GM13976 (cell line): ENCODE measurements at regions not wholly inside any gene's neighbourhood (a gene's known extent, or its start where the extent isn't known, plus 50 kb on each side); places are given as distances from the start of the nearest gene placed in this dataset.
A peak's percentile ranks its signal among the peaks of the same experiment; 100 is the strongest.

Experiments
- DNase-seq: peaks from one replicate; pipeline ENCODE4 v3.0.0; 2012; ENCODE audit warnings: low spot score
- CTCF ChIP-seq: IDR thresholded peaks from 2 replicates; pipeline ENCODE4 v1.5.1; 2012; ENCODE audit warnings: borderline replicate concordance, mild to moderate bottlenecking; ENCODE audit not compliant: insufficient read depth; ENCODE audit errors: extremely low read depth, missing control alignments, control extremely low read depth
- in situ Hi-C: fragments of 300-500 bp; cut with MboI; formaldehyde crosslinking; loops from one replicate; pipeline ENCODE4 v1.12.0; 2022; ENCODE audit warnings: low sequenced_read_pairs, mixed read lengths, inconsistent platforms; ENCODE audit not compliant: unreplicated experiment

GRCh38 chr17:72056727-72057290 is 64.0 kb upstream of the SOX9 start:
- no peak for DNase-seq
- in situ Hi-C loops: no loop called here
- TF ChIP-seq CTCF: peak; percentile 11

GRCh38 chr17:72060084-72060483 is 60.7 kb upstream of the SOX9 start:
- no peak for DNase-seq
- TF ChIP-seq CTCF: no peak
- in situ Hi-C loops: no loop called here

GRCh38 chr17:72063262-72063661 is 57.6 kb upstream of the SOX9 start:
- TF ChIP-seq CTCF: no peak
- DNase-seq: no peak
- in situ Hi-C loops: no loop called here

GRCh38 chr17:72063756-72064450 is 56.9 kb upstream of the SOX9 start:
- TF ChIP-seq CTCF: no peak
- in situ Hi-C loops: no loop called here
- no peak for DNase-seq

- DNase-seq: no peak
- in situ Hi-C loops: no loop called here
- no peak for TF ChIP-seq CTCF
Observed at GRCh38 chr17:72064606-72065193, 56.1 kb upstream of the SOX9 start.

GRCh38 chr17:72065556-72065955 is 55.3 kb upstream of the SOX9 start:
- no peak for DNase-seq
- in situ Hi-C loops: no loop called here
- TF ChIP-seq CTCF: no peak
